ENCODE measurements at regions not wholly inside any gene's neighbourhood (a gene's known extent, or its start where the extent isn't known, plus 50 kb on each side); places are given as distances from the start of the nearest gene placed in this dataset.

GRCh38 chr2:150802635-150803034 lies 315.2 kb upstream of the RND3 start:
- TF ChIP-seq EZH2phosphoT487 (IDR thresholded peaks at IDR 0.05; ENCODE audit: low read depth) (no peak), CTCF (IDR thresholded peaks at IDR 0.05; ENCODE audit: low read depth, low read length) (no peak)

Measured in OCI-LY3 (cell line).